Caco-2 (cell line): ENCODE measurements at regions not wholly inside any gene's neighbourhood (a gene's known extent, or its start where the extent isn't known, plus 50 kb on each side); places are given as distances from the start of the nearest gene placed in this dataset.

Source experiments
- BruUV-seq: library from RNA; stranded (reverse); fragments of 400-500 nt; replicated peaks from 2 replicates; lab custom pipeline; 2021; lab: Mats Ljungman, UMichigan
- CTCF ChIA-PET: fragments of 300-600 bp; sonication (Branson Sonifier 250); formaldehyde crosslinking; loops from one replicate; lab custom pipeline; 2022; ENCODE audit warnings: antibody characterized with exemption; lab: Charles Lee
- POLR2A ChIA-PET: fragments of 300-600 bp; sonication (Branson Sonifier 250); formaldehyde crosslinking; loops from one replicate; lab custom pipeline; 2022; ENCODE audit warnings: antibody characterized with exemption; lab: Charles Lee
- DNase-seq, 2 experiments: peaks; one replicate each; pipeline versions ENCODE4 v3.0.0 to v3.0.0-alpha.2; 2020 to 2022
- H3K27me3 ChIP-seq: replicated peaks from 2 replicates; pipeline ENCODE4 v1.6.0; 2011; ENCODE audit warnings: low read length; ENCODE audit not compliant: control insufficient read depth, insufficient read depth
- H3K36me3 ChIP-seq: 2 replicates; pipeline ENCODE4 v1.5.1; 2011; ENCODE audit warnings: low read length; ENCODE audit not compliant: control insufficient read depth, insufficient read depth
- H3K4me1 ChIP-seq: fragments of 250-450 bp; sonication (Bioruptor Pico); 2 replicates; pipeline ENCODE4 v1.5.1; 2020; ENCODE audit warnings: mild to moderate bottlenecking
- H3K4me3 ChIP-seq: 2 replicates; pipeline ENCODE4 v1.5.1; 2011; ENCODE audit warnings: low read depth, mild to moderate bottlenecking, control low read depth, low read length
- H3K9me3 ChIP-seq: fragments of 250-450 bp; sonication (Bioruptor Pico); 2 replicates; pipeline ENCODE4 v1.5.1; 2020; ENCODE audit warnings: mild to moderate bottlenecking, moderate library complexity
- H3K27ac Mint-ChIP-seq: one replicate; pipeline ENCODE4 v1.8.0; 2022; ENCODE audit warnings: mixed read lengths; ENCODE audit not compliant: unreplicated experiment
- H3K27me3 Mint-ChIP-seq: one replicate; pipeline ENCODE4 v1.8.0; 2022; ENCODE audit warnings: mixed read lengths; ENCODE audit not compliant: insufficient read depth, unreplicated experiment
- H3K36me3 Mint-ChIP-seq: one replicate; pipeline ENCODE4 v1.8.0; 2022; ENCODE audit warnings: mild to moderate bottlenecking, mixed read lengths; ENCODE audit not compliant: insufficient read depth, unreplicated experiment
- H3K4me1 Mint-ChIP-seq: one replicate; pipeline ENCODE4 v1.8.0; 2022; ENCODE audit warnings: low read depth, mixed read lengths; ENCODE audit not compliant: unreplicated experiment
- H3K4me3 Mint-ChIP-seq: one replicate; pipeline ENCODE4 v1.8.0; 2022; ENCODE audit warnings: mild to moderate bottlenecking, moderate library complexity, mixed read lengths; ENCODE audit not compliant: unreplicated experiment
- H3K9me3 Mint-ChIP-seq: one replicate; pipeline ENCODE4 v1.8.0; 2022; ENCODE audit warnings: mixed read lengths; ENCODE audit not compliant: unreplicated experiment
- CTCF ChIP-seq, 2 experiments: fragments of 200-600 bp in 1 of 2; IDR thresholded peaks; 1 replicate in 1 of 2; 2 replicates in 1 of 2; pipeline versions ENCODE4 v1.5.1 to v1.8.0; 2011 to 2022; ENCODE audit warnings: antibody characterized with exemption in 1 of 2, control low read depth in 1 of 2, inconsistent platforms in 1 of 2, low read depth in 1 of 2, low read length in 1 of 2, mild to moderate bottlenecking in 1 of 2, moderate library complexity in 1 of 2; ENCODE audit not compliant: insufficient read depth in 1 of 2, severe bottlenecking in 1 of 2, unreplicated experiment in 1 of 2
- intact Hi-C: fragments of 100-400 bp; cut with micrococcal nuclease; formaldehyde crosslinking; loops from one replicate; pipeline ENCODE4 v1.10.0; 2022; ENCODE audit not compliant: unreplicated experiment

GRCh38 chr10:131021969-131022368 lies 289.6 kb downstream of the TCERG1L start:
- H3K4me1 Mint-ChIP-seq = no peaks in the 10 kb centered on the region
- Histone ChIP-seq H3K9me3 (no peaks in the 10 kb centered on the region), H3K27me3 (no peaks in the 10 kb centered on the region), H3K4me3 (no peak overlapping the region), H3K4me1 (no peaks in the 10 kb centered on the region), H3K36me3 (no peaks in the 10 kb centered on the region)
- H3K4me3 Mint-ChIP-seq = no peak overlapping the region
- intact Hi-C loops = no loop called here
- H3K9me3 Mint-ChIP-seq = no peaks in the 10 kb centered on the region
- H3K27ac Mint-ChIP-seq = no peak overlapping the region
- TF ChIP-seq CTCF (IDR thresholded peaks at IDR 0.05; ENCODE audit: insufficient read depth in 1 of 2, low read depth in 1 of 2, low read length in 1 of 2, severe bottlenecking in 1 of 2, unreplicated experiment in 1 of 2) = no peak
- H3K36me3 Mint-ChIP-seq = no peaks in the 10 kb centered on the region
- H3K27me3 Mint-ChIP-seq = no peaks in the 10 kb centered on the region
- DNase-seq = no peak
- ChIA-PET CTCF (no interaction called here), POLR2A (no interaction called here)
- BruUV-seq = no TSS peak

- CTCF ChIA-PET = no interaction called here
- intact Hi-C loops = no loop called here
- Histone ChIP-seq H3K36me3 (no peaks in the 10 kb centered on the region), H3K9me3 (no peaks in the 10 kb centered on the region), H3K27me3 (no peaks in the 10 kb centered on the region), H3K4me3 (no peak overlapping the region), H3K4me1 (no peaks in the 10 kb centered on the region)
- Mint-ChIP-seq H3K36me3 (no peaks in the 10 kb centered on the region), H3K4me1 (no peaks in the 10 kb centered on the region), H3K9me3 (no peaks in the 10 kb centered on the region), H3K27me3 (no peaks in the 10 kb centered on the region), H3K4me3 (no peak overlapping the region), H3K27ac (no peak overlapping the region)
- DNase-seq = no peak
- no TSS peak for BruUV-seq
- POLR2A ChIA-PET = no interaction called here
- no peak for TF ChIP-seq CTCF (IDR thresholded peaks at IDR 0.05; ENCODE audit: insufficient read depth in 1 of 2, low read depth in 1 of 2, low read length in 1 of 2, severe bottlenecking in 1 of 2, unreplicated experiment in 1 of 2)
Measured at GRCh38 chr10:131022369-131022768, 289.2 kb downstream of the TCERG1L start.

DNA sequence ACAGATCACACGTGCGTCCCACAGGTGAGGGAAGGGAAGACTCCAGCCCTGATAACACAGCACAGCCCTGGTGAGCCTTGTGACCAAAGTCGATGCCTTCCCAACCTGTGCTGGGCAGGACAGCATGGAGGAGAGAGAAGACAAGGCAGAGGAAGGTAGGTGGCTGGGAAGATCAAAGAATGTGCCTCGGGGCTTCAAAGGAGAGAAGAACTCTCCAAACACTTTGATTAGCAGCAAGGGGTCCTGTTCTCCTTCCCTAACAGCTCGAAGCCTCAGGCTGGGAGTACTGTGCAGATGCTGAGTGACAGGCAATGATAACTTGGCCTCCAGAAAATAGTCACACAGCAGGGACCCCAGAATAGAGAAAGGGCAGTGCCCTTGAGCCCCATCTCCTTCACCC lies 288.5 kb downstream of the TCERG1L start:
- Histone ChIP-seq H3K9me3 (no peaks in the 10 kb centered on the region), H3K4me1 (no peaks in the 10 kb centered on the region), H3K4me3 (no peak overlapping the region), H3K36me3 (no peaks in the 10 kb centered on the region), H3K27me3 (no peaks in the 10 kb centered on the region)
- CTCF ChIA-PET = no interaction called here
- no TSS peak for BruUV-seq
- Mint-ChIP-seq H3K27ac (no peak overlapping the region), H3K36me3 (no peaks in the 10 kb centered on the region), H3K27me3 (no peaks in the 10 kb centered on the region), H3K4me3 (no peak overlapping the region), H3K4me1 (no peaks in the 10 kb centered on the region), H3K9me3 (no peaks in the 10 kb centered on the region)
- TF ChIP-seq CTCF (IDR thresholded peaks at IDR 0.05; ENCODE audit: insufficient read depth in 1 of 2, low read depth in 1 of 2, low read length in 1 of 2, severe bottlenecking in 1 of 2, unreplicated experiment in 1 of 2) = no peak
- POLR2A ChIA-PET = no interaction called here
- DNase-seq = no peak
- intact Hi-C loops = no loop called here
